ENCODE measurements at regions not wholly inside any gene's neighbourhood (a gene's known extent, or its start where the extent isn't known, plus 50 kb on each side); places are given as distances from the start of the nearest gene placed in this dataset.

DNA sequence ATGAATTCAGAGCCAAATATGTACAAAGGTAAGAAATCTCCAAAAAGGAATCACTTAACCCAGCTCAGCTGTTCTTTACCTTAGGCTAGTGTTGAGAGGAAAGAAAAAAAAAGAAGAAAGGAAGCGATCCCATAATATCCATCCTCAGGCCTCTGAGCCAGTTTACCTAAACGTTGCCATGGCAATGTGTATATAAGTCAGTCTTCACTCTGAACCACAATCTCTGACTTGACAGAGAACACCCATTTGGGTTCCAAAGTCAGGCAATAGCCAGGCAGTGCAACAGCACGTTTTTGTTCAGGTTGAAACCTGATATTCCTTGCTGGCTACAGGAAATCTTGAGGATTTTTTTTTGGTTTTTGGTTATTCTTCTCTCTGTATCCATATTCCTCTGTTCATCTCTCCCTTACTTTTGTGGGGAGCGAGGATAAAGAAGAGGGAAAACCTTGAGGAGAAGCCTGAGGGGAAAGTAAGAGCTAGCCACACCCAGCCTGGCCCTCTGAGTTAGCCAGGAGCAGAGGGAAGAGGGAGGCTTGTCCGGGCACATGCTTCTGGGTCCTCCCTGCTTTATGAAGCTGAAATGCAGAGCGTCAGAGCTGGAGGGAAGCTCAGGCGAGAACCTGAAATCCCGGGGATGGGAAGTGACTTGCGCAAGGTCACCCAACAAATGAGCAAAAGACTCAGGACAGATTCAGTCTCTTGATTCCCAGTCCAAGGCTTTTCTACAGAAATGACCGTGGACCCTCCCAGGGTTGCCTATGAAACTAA is 152.7 kb downstream of the SOX9 start:
- peaks cover 0 to 1% of the 10 kb centered on the region in 2 donors for H3K27me3 ChIP-seq (ENCODE audit: control insufficient read depth in 1 of 2, insufficient read depth in 2 of 2, low read length in 1 of 2)
- no peak overlapping the region for H3K4me3 ChIP-seq (ENCODE audit: low read length in 2 of 2)
- WGBS, 2 donors = 64 to 70% methylated on average over 10 of the region's 10 CpGs
- no peaks in the 10 kb centered on the region for H3K36me3 ChIP-seq (ENCODE audit: control insufficient read depth in 1 of 2, insufficient read depth in 2 of 2, low read length in 1 of 2)
- H3K27ac ChIP-seq (ENCODE audit: low read depth in 1 of 2, low read length in 2 of 2) = no peak overlapping the region
- H3K9me3 ChIP-seq (ENCODE audit: control insufficient read depth, low read length) = peaks cover 1% of the 10 kb centered on the region
- no peaks in the 10 kb centered on the region for H3K4me1 ChIP-seq (ENCODE audit: control insufficient read depth in 1 of 2, insufficient read depth in 2 of 2, low read length in 2 of 2)
- DNase-seq = no peak
- intact Hi-C loops (cut with DNase I) = no loop called here
- ATAC-seq (ENCODE audit: low FRiP score) = no peak

DNA sequence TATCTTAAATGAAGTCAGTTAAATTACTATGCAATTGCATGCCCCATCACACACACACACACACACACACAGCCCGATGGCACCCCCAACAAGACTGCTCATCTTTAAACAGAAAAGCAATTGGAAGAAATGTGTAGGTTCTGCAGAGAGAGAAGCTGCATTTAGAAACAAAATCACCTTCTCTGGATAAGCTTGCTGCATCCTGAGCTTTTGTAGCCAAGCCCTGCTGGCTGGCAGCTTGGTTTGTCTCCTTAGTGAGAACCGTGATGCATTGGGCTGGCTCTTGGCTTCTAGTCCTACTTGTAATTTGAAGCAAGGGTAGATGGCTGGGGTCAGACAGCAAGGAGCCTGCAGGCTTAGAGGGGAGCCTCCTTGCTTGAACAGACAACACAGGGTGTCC is 153.8 kb downstream of the SOX9 start:
- no peak for ATAC-seq (ENCODE audit: low FRiP score)
- H3K36me3 ChIP-seq (ENCODE audit: control insufficient read depth in 1 of 2, insufficient read depth in 2 of 2, low read length in 1 of 2) = no peaks in the 10 kb centered on the region
- intact Hi-C loops (cut with DNase I) = no loop called here
- 81 to 90% methylated on average over 2 of the region's 2 CpGs for WGBS, 2 donors
- H3K4me1 ChIP-seq (ENCODE audit: control insufficient read depth in 1 of 2, insufficient read depth in 2 of 2, low read length in 2 of 2) = no peaks in the 10 kb centered on the region
- H3K9me3 ChIP-seq (ENCODE audit: control insufficient read depth, low read length) = peaks cover 1% of the 10 kb centered on the region
- no peak for DNase-seq
- peaks cover 0 to 1% of the 10 kb centered on the region in 2 donors for H3K27me3 ChIP-seq (ENCODE audit: control insufficient read depth in 1 of 2, insufficient read depth in 2 of 2, low read length in 1 of 2)
- no peak overlapping the region for H3K27ac ChIP-seq (ENCODE audit: low read depth in 1 of 2, low read length in 2 of 2)
- no peak overlapping the region for H3K4me3 ChIP-seq (ENCODE audit: low read length in 2 of 2)

DNA sequence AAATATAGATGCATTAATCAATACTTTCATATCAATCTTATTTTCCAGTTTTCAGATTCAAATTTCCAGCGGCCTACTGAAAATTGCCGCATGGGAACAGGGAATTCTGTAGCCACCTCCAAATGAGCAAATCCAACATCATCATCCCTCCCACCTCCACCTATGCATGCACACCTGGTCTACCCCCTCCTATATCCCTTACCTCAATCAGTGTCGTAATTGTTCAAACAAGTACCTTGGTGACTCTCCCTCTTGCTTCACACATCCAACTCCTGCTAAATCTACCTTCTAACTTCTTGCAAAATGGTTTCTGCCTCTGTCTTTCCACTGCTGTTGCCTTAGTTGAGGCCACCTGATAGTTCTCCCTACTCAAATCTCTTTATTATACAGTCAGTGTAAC is 160.1 kb downstream of the SOX9 start:
- 91 to 95% methylated on average over 3 of the region's 3 CpGs for WGBS, 2 donors
- Histone ChIP-seq H3K9me3 (ENCODE audit: control insufficient read depth, low read length) (peaks cover 1% of the 10 kb centered on the region), H3K4me1 (ENCODE audit: control insufficient read depth in 1 of 2, insufficient read depth in 2 of 2, low read length in 2 of 2) (no peaks in the 10 kb centered on the region), H3K36me3 (ENCODE audit: control insufficient read depth in 1 of 2, insufficient read depth in 2 of 2, low read length in 1 of 2) (no peaks in the 10 kb centered on the region), H3K27me3 (ENCODE audit: control insufficient read depth in 1 of 2, insufficient read depth in 2 of 2, low read length in 1 of 2) (peaks cover 0 to 1% of the 10 kb centered on the region in 2 donors), H3K27ac (ENCODE audit: low read depth in 1 of 2, low read length in 2 of 2) (no peak overlapping the region), H3K4me3 (ENCODE audit: low read length in 2 of 2) (no peak overlapping the region)
- ATAC-seq (ENCODE audit: low FRiP score) (no peak), DNase-seq (no peak)
- intact Hi-C loops (cut with DNase I) = no loop called here

DNA sequence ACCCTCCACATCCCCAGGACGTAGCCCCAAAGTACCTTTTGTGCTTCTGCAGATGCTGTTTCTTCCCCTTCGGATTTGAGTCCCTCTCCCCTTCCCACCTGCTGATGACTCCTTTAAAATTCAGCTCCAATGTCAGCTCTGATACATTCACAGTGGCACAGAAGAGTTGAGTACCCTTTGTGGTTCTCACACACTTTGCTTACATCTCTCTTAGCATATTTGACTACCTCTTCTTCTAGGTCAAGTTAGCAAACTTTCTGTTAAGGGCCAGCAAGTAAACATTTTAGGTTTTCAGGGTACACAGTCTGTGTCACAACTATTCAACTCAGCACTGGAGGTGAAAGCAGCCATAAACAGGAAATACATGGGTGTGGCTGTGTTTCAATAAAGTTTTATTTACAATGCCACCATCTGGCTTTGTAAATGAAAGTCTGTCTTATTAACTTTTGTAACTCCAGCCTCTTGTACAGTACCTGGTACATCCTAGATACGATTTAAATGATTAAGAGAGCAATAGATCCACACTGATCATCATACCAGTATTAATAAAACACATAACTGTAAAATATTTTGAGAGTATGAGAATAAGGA is 161.7 kb downstream of the SOX9 start:
- Histone ChIP-seq H3K9me3 (ENCODE audit: control insufficient read depth, low read length) (peaks cover 1% of the 10 kb centered on the region), H3K36me3 (ENCODE audit: control insufficient read depth in 1 of 2, insufficient read depth in 2 of 2, low read length in 1 of 2) (no peaks in the 10 kb centered on the region), H3K4me3 (ENCODE audit: low read length in 2 of 2) (no peak overlapping the region), H3K4me1 (ENCODE audit: control insufficient read depth in 1 of 2, insufficient read depth in 2 of 2, low read length in 2 of 2) (no peaks in the 10 kb centered on the region), H3K27ac (ENCODE audit: low read depth in 1 of 2, low read length in 2 of 2) (no peak overlapping the region), H3K27me3 (ENCODE audit: control insufficient read depth in 1 of 2, insufficient read depth in 2 of 2, low read length in 1 of 2) (no peaks in the 10 kb centered on the region)
- 65 to 81% methylated on average over 3 of the region's 3 CpGs for WGBS, 2 donors
- DNase-seq = no peak
- intact Hi-C loops (cut with DNase I) = no loop called here
- no peak for ATAC-seq (ENCODE audit: low FRiP score)

DNA sequence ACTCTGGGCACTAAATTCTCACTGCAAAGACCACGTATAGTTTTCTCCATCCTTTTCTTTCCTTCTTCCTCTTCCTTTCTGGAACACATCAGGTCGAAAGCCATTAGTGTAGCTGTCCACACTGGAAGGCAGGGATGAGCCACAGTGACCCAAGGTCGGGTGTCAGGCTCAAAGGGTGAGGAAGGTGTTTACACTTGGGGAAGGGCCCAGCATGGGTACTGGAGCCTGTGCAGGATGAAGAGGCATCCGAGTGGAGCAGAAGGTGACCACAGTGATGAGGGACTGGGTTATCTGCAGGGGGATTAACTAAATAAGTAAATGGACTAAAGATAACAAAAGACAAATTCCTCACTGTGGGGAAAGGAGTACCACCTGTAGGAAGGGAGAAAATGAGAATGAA is 164.0 kb downstream of the SOX9 start:
- H3K36me3 ChIP-seq (ENCODE audit: control insufficient read depth in 1 of 2, insufficient read depth in 2 of 2, low read length in 1 of 2) = no peaks in the 10 kb centered on the region
- 73 to 77% methylated on average over 4 of the region's 4 CpGs for WGBS, 2 donors
- intact Hi-C loops (cut with DNase I) = no loop called here
- no peak overlapping the region for H3K27ac ChIP-seq (ENCODE audit: low read depth in 1 of 2, low read length in 2 of 2)
- ATAC-seq (ENCODE audit: low FRiP score) (no peak), DNase-seq (no peak)
- no peak overlapping the region for H3K4me3 ChIP-seq (ENCODE audit: low read length in 2 of 2)
- H3K9me3 ChIP-seq (ENCODE audit: control insufficient read depth, low read length) = peaks cover 1% of the 10 kb centered on the region
- no peaks in the 10 kb centered on the region for H3K27me3 ChIP-seq (ENCODE audit: control insufficient read depth in 1 of 2, insufficient read depth in 2 of 2, low read length in 1 of 2)
- H3K4me1 ChIP-seq (ENCODE audit: control insufficient read depth in 1 of 2, insufficient read depth in 2 of 2, low read length in 2 of 2) = no peaks in the 10 kb centered on the region

DNA sequence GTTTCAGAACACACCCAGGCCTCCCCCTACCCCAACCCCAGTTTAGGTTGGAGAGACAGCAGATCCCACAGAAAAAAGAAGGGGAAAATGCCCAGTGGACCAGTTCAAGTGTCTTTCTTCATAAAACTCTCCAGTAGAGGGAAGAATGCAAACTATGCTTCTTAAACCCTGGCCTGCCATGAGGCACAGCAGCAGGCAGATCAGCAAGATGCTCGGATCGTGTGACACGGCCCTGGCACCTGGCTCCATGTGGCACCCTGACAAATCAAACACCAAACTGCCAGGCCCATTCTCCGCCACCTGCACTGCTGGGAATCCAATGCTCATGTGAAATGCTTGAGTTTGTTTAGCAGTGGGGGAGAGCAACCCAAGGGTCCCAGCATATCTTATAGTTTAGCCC is 166.8 kb downstream of the SOX9 start:
- H3K4me3 ChIP-seq (ENCODE audit: low read length in 2 of 2) = no peak overlapping the region
- ATAC-seq (ENCODE audit: low FRiP score) (no peak), DNase-seq (no peak)
- intact Hi-C loops (cut with DNase I) = no loop called here
- no peaks in the 10 kb centered on the region for H3K36me3 ChIP-seq (ENCODE audit: control insufficient read depth in 1 of 2, insufficient read depth in 2 of 2, low read length in 1 of 2)
- 29 to 39% methylated on average over 4 of the region's 4 CpGs for WGBS, 2 donors
- H3K27ac ChIP-seq (ENCODE audit: low read depth in 1 of 2, low read length in 2 of 2) = no peak overlapping the region
- H3K9me3 ChIP-seq (ENCODE audit: control insufficient read depth, low read length) = no peaks in the 10 kb centered on the region
- no peaks in the 10 kb centered on the region for H3K27me3 ChIP-seq (ENCODE audit: control insufficient read depth in 1 of 2, insufficient read depth in 2 of 2, low read length in 1 of 2)
- no peaks in the 10 kb centered on the region for H3K4me1 ChIP-seq (ENCODE audit: control insufficient read depth in 1 of 2, insufficient read depth in 2 of 2, low read length in 2 of 2)

DNA sequence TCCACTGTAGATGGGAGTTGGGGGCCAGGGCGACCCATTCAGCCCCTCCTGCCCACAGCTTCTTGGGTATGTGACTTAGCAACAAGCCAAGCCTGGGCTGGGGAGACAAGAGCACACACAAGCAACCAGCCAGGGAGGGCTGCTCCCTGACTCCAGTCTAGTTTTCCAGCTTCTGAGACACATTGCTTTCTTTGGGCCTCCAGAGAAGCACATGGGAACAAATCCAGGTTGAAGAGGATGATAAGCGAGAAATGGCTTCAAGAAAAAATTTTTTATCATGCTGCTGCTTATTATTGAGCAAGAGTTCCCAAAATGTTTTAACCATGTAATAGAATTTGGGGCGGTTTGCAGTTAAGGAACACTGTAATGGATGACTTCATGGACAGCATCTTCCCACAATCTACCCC is 173.7 kb downstream of the SOX9 start:
- Histone ChIP-seq H3K36me3 (ENCODE audit: control insufficient read depth in 1 of 2, insufficient read depth in 2 of 2, low read length in 1 of 2) (no peaks in the 10 kb centered on the region), H3K4me3 (ENCODE audit: low read length in 2 of 2) (no peak overlapping the region), H3K4me1 (ENCODE audit: control insufficient read depth in 1 of 2, insufficient read depth in 2 of 2, low read length in 2 of 2) (no peaks in the 10 kb centered on the region), H3K27ac (ENCODE audit: low read depth in 1 of 2, low read length in 2 of 2) (no peak overlapping the region), H3K27me3 (ENCODE audit: control insufficient read depth in 1 of 2, insufficient read depth in 2 of 2, low read length in 1 of 2) (no peaks in the 10 kb centered on the region), H3K9me3 (ENCODE audit: control insufficient read depth, low read length) (no peaks in the 10 kb centered on the region)
- peak; percentile 40 for ATAC-seq (ENCODE audit: low FRiP score)
- intact Hi-C loops (cut with DNase I) = no loop called here
- DNase-seq = no peak
- 74 to 82% methylated on average over 3 of the region's 3 CpGs for WGBS, 2 donors

DNA sequence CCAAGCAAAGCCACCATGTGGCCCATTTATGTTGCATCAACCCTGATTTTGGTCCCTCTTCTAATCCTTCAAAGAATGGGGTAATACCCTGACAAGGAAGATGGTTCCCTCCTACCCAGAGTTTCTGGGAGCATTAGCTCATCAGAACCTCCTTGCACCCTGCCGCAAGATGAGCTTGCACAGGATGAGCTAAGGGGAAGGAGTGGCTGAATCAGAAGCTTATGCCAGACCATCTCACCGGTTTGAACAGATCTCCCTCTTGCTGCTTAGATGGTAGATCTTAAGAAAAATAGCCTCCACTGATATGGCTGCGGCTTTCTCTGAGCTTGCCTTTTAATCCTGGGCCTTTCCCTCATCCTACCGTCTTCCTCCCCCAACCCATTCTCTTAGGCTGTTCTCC is 175.1 kb downstream of the SOX9 start:
- no peak for ATAC-seq (ENCODE audit: low FRiP score)
- intact Hi-C loops (cut with DNase I) = no loop called here
- H3K9me3 ChIP-seq (ENCODE audit: control insufficient read depth, low read length) = no peaks in the 10 kb centered on the region
- no peak overlapping the region for H3K4me3 ChIP-seq (ENCODE audit: low read length in 2 of 2)
- H3K4me1 ChIP-seq (ENCODE audit: control insufficient read depth in 1 of 2, insufficient read depth in 2 of 2, low read length in 2 of 2) = no peaks in the 10 kb centered on the region
- 96 to 99% methylated on average over 4 of the region's 4 CpGs for WGBS, 2 donors
- no peak for DNase-seq
- H3K27ac ChIP-seq (ENCODE audit: low read depth in 1 of 2, low read length in 2 of 2) = no peak overlapping the region
- no peaks in the 10 kb centered on the region for H3K36me3 ChIP-seq (ENCODE audit: control insufficient read depth in 1 of 2, insufficient read depth in 2 of 2, low read length in 1 of 2)
- no peaks in the 10 kb centered on the region for H3K27me3 ChIP-seq (ENCODE audit: control insufficient read depth in 1 of 2, insufficient read depth in 2 of 2, low read length in 1 of 2)

DNA sequence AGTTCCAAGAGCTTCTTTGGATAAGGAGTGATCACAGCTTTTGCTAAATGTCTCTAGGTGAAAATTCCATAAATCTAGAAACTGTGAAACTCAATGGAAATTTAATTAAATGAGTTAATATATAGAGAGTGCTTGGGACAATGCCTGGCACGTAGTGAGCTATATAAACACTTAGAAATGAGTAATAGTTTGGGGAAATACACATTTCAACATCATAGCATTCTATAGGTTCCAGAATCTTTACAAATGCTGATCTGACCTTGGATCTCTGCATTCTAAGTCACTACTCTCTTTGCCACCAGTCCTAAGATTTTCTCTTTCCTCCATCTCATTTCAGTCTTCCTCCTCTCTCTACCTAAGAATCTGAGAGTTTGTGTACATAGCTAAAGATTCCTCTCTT is 175.6 kb downstream of the SOX9 start:
- Histone ChIP-seq H3K27ac (ENCODE audit: low read depth in 1 of 2, low read length in 2 of 2) (no peak overlapping the region), H3K4me3 (ENCODE audit: low read length in 2 of 2) (no peak overlapping the region), H3K4me1 (ENCODE audit: control insufficient read depth in 1 of 2, insufficient read depth in 2 of 2, low read length in 2 of 2) (no peaks in the 10 kb centered on the region), H3K36me3 (ENCODE audit: control insufficient read depth in 1 of 2, insufficient read depth in 2 of 2, low read length in 1 of 2) (no peaks in the 10 kb centered on the region), H3K27me3 (ENCODE audit: control insufficient read depth in 1 of 2, insufficient read depth in 2 of 2, low read length in 1 of 2) (no peaks in the 10 kb centered on the region), H3K9me3 (ENCODE audit: control insufficient read depth, low read length) (no peaks in the 10 kb centered on the region)
- ATAC-seq (ENCODE audit: low FRiP score) (no peak), DNase-seq (no peak)
- intact Hi-C loops (cut with DNase I) = no loop called here
- 77 to 86% methylated on average over 1 of the region's 1 CpG for WGBS, 2 donors
